ENCODE measurements at regions not wholly inside any gene's neighbourhood (a gene's known extent, or its start where the extent isn't known, plus 50 kb on each side); places are given as distances from the start of the nearest gene placed in this dataset.

DNA sequence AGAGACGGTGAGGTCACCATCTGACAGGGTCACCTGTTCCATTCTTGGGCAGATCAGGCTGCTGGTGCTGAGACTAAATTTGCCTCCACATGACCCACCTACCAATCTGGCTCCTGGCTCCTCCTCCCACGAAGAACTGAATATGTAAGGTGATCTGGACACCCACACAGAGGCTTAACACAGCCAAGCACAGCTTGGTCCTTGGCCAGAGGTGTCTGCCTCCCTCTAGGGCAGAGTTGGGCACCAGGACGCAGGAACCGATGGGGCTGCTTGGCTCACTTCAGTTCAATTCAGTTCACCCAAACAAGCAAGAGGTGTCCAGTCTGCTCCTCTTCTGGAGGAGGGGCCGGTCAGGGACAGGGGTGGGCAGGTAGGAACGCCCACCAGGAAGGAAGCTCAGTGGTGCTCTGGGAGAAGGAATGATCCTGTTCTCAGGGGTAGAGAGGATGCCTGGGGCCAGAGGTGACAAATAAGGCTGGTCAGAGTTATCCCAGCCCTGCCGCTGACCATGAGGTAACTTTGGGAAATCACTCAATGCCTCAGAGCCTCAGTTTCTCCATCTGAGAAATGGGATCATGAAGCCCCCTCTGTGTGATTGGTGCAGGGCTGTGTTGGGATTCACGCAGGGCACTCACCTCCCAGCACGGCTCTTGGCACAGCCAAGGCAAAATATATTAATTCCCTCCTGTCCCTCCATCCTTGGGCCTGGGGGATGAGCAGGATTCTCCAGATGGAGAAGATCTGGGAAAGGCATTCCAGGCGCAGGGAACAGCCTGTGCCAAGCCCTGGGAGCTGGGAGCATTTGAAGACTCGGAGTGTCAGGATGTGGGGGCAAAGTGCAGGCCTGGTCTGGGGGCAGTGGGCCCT, 284.5 kb downstream of the PTPRU start:
- peak; percentile 13 for DNase-seq

DNA sequence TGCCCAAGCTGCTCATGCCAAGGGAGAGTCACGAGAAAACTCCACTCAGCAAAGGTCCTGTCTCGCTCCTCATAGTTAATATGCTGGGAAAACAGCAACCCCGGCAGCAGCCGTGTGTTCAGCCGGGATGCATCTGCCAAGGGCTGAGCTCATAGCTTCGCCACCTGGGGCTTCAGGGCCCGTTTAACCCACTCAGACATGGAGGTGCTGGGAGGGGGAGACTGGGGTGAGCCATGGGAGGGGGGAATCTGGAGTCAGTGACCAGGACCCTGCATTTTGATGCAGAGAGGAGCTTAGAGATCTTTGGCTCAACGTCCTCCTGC, 283.4 kb downstream of the PTPRU start:
- peak; percentile 12 for DNase-seq

DNA sequence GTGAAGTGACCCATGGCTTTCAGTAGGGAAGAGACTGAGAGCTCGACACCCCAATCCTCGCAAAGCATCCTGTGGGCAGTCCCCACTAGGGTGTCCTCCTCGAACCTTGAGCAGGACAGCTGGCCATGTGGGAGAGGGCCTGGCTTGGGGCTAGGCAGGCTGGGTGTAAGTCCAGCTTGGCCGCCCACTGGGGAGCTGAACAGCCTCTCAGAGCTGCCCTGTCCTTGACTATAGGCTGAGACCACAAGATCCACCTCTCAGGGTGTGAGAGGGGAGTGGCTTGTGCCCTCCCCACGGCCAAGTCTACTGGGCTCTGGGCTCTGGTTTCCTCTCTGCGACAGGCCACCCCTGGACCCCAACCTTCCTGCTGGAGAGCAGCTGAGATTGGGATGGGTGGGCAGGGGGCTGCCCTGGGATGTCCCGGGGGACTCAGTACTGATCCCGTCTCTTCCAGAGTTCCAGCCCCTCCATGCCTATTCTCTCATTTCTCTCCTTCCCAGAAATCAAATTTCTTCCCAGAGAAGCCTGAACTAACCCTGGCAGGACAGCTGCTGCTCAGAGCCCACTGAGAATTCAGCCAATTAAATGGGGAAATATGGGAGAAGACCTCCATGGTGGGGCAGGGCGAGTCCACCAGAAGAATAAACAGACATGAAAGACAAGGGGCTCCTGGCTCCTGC, 282.9 kb downstream of the PTPRU start:
- peak; percentile 17 for DNase-seq

DNA sequence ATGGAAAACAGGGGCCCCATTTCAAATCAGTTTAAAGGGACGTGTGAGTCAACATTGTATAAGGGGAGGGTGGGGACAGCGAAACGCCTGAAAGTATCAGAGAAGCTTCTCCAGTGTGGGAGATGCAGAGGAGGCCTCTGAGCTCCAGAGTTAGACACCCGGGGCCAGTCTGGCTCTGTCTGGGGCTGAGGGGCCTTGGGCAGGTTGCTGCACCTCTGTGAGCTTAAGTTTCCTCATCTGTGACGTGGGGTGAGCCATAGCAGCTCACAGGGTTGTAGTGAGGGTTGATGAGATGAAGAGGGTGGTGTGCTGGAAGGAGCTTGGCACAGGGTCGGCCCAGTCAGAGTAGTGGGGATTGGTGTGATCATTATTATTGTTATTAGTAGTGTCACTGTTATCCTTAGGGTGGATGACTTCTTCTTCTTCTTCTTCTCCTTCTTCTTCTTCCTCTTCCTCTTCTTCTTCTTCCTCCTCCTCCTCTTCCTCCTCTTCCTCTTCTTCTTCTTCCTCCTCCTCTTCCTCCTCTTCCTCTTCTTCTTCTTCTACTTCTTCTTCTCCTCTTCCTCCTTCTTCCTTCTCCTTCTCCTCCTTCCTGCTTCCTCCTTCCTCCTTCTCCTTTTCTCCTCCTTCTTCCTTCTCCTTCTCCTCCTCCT, 282.0 kb downstream of the PTPRU start:
- peak; percentile 8 for DNase-seq

DNA sequence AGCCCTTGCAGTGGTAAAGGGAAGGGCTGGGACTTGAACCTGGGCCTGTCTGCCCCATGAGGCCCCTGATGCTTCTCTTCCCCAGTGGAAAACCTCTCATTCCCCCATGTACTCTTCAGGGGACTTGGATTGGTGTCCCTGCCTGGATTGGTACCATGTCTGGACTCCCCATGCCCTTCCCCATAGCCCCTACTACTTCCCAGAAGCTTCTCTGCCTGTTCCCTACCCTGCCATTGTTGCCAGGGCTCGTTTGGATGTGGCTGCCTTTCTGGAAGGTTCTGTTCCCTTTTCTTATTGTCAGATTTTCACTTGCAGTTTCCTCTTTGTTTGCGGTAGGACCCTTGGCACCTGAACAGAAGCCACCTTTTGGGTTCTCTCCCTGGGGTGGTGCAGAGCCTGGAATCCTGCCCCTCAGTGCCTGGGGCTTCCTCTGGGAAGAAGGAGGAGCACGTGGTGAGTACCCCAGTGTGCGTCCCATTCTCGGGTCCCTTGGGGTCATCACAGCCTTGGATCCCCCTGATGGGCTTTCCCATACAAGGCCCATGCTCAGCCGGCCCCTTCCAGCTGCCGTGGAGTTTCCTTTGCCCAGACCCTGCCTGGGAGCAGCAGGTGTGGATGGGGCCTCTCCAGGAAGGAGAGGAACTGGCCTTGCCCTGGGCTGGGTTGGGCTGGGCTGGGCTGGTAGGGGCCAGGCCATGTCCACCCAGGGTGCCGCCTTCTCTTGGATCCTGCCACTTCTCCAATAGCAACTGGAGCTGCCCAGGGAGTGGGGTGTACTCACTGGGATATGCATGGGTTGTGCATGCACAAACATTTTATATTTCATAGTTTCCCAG, 281.1 kb downstream of the PTPRU start:
- DNase-seq = peak; percentile 7

DNA sequence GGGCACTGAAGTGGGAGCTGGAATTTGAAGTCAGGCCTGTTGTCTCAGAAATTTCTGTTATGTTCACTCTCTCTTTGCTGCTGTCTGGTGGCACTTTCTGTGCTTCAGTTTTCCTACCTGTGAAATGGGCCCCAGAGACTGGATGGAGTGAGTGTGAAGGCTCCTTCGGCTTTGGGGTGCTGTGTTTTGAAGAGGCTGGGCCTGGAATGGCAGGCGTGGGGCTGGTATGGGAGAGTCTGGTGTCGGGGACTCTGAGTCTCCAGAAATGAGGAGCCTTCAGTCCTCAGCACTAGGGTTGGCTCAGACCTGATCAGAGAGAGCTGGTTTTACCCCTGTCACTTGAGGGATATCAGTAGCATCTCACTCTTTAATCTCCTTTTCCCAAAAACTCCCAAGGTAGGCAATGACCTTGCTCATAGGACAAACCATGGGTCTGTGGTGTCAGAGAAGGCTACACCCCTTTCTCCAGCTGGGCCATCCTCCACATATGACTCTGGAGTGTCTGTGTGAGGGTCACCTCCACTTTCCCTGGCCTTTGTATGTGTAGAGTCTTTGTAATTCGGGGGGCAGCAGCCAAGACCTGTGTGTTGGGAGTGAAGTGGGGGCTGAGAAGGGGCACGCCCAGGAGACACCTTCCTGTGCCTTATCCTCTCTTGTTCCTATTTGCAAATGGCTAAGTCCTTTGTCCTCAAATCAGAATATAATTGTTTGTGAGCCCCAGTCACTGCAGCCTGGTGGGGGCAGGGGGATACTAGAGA, 279.9 kb downstream of the PTPRU start:
- DNase-seq = peak; percentile 25

DNA sequence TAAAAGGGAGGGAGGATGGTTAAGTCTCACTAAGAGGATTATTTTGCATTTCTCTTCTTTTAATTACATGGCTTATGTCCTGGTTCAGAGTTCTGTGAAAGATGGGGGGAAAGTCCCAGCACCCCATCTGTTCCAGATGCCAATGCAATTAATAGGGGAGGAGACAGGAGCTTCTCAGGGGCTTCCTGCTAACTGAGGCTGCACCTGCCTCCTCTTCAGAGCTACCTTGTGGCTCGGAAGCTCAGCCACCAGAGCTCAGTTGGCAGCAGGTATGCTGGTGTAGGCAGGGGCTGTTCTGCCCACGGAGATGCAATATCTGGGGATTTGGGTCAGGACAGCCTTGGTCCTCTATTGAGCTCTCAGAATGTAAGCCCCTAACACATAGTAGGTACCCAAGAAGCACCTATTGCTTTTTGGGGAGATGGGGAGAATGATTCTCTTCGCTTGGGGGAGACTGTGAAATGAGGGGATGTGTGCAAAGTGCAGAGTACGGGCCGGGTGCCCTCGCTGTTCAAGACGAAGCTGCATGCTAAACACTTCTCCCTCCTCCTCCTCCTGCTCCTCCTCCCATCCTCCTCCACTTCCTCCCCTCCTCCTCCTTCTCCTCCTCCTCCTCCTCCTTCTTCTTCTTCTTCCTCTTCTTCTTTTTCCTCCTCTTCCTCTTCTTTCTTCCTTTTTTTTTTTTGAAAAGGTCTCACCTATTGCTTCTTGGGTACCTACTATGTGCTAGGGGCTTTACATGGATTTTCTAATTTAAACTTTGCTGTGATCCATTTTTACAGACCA, 279.0 kb downstream of the PTPRU start:
- DNase-seq = peak; percentile 18

DNA sequence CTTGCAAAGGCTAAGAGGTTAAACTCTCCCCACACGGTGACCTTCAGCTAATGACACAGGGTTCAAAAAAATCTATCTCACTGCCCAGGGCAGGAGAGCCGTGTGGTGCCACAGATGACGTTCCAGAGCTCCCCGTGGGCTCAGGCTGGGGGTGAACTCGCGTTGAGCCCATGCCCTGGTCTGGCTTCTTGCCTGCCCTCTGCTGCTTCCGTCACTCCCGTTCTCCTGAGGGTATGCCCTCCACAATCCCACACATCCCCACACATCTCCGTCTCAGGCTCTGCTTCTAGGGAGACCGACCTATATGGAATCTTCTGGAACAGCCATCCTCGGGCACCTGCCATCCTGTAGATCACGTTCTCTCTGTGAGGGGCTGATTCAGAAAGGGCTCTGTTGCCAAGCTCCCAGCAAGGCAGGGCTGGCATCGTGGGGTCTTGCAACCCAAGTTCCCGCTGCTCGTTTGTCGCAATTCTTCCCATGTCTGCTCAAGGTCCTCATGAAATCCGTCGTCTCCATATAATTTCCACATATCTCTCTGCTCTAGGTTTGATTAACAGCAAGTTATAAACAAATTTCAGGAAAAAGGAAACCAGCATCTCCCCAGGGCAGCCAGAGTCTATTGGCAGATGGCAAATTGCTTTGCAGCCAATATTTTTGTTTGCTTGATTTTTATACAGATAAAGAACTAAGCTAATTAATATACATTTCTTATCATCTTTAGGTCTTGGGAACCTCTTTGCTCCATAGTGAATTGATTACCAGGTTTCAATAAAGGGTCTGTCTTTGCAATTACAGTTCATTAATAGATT, 278.2 kb downstream of the PTPRU start:
- DNase-seq = no peak

DNA sequence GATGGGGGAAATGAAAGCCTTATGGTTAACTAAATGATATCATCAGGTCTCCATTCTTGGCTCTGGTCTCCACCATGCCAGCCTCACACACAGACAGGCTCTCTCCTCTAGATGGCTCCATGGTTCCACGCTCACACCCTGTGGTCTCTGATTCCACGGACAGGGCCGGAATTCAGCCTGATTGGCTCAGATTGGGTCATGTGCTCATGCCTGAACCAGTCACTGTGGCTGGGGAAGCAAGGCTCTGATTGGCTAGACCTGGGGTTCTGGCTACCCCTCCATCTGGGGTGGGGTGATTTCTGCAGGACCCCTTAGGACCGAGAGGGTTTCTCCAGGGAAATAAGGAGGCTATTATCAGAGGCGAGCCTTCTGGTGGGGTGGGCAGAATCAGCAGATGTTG, 277.0 kb downstream of the PTPRU start:
- no peak for DNase-seq

DNA sequence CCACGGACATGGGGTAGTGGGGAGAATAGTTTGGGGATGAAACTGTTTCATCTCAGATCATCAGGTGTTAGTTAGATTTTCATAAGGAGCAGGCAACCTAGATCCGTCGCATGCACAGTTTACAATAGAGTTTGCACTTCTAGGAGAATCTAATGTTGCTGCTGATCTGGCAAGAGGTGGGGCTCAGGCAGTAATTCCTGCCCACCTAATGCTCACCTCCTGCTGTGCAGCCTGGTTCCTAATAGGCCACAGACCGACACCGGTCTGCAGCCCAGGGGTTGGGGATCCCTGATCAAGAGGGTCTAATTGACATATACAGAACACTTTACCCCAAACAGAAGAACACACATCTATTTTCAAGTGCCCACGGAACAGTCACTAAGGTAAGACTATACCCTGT, 275.1 kb downstream of the PTPRU start:
- no peak for DNase-seq

DNA sequence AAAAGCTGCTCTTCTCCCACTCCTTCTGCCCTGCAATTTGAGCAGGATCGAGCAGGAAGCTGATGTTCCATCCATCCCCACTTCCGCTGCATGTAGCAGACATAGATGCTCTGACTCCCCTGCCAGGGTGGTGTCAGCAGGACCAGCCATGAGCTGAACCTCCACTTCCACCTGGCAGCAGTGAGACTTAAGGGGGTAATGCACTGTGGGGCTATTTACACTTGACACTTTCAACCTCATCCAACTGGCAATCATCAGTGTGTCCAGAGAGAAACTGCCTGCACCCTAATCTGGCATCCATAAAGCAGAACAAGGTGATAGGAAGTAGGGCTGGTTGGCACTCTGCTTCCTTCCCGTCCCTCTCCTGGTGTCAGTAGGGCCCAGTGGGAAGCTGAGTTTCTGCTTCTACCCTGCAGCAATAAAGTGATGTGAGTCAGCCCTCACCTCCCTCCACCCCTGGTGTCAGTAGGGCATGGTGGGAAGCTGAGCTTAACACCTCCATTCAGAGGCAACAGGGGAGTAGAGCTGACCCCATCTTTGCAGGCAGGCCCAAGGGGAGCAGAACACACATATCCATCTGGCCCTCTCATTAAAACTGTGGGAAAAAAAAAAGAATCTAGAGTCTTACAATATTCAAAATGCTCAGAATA, 272.3 kb downstream of the PTPRU start:
- DNase-seq = peak; percentile 13

DNA sequence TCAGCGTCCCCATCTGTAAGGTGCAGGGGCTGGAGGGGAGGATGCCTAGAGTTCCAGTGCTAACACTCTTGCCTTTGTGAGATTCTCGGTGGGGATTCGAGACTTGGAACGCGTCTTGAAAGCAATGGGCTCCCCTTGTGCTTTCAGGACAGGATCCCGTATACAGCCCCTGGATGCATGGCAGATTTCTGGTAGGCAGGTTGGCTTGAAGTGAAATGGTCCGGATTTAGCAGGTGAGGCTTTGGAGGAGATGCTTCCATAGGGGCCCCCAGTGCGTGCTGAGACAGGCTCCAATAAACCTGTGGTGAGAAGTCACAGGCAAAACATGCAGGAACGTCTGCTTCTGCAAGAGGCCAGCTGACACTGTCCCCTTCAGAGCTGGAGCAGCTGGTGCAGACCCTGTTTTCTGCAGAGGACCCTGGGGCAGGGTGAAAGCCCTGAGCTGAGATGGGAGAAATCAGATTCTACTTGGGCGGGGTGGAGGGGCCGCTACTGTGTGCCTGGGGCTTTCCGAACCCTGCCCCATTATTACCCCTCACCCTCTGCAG, 270.4 kb downstream of the PTPRU start:
- peak; percentile 26 for DNase-seq

DNA sequence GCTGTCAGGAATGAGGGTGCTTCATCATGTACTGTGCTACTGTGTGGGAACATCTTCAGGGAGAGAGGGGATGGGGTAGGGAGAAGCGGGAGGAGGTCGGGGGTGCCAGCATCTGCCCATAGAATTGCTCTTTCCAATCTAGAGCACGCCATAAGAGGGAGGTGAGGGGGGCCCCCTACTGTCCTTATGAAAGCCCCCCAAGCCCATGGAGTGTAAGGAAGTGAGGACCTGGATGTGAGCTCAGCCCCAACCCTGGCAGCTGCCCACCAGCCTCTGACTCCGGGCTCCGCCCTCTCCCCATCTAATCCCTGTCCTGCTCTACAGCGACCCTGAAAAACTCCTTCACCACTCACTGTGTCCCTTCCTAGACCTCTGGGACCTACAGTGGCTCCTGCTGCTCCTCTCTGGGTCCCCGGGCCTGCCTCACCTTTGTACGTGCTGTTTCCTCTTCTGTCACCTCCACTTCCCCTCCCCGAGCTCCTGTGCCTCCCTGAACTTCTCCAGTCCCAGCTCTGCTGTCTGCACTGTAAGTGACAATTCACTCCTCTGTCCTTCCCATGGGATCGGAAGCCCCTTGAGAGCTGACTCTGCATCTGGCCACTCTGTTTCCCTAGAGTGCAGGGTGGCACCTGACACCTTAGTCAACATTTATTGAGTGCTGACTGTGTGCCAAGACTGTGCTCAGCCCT, 269.4 kb downstream of the PTPRU start:
- DNase-seq = peak; percentile 23

DNA sequence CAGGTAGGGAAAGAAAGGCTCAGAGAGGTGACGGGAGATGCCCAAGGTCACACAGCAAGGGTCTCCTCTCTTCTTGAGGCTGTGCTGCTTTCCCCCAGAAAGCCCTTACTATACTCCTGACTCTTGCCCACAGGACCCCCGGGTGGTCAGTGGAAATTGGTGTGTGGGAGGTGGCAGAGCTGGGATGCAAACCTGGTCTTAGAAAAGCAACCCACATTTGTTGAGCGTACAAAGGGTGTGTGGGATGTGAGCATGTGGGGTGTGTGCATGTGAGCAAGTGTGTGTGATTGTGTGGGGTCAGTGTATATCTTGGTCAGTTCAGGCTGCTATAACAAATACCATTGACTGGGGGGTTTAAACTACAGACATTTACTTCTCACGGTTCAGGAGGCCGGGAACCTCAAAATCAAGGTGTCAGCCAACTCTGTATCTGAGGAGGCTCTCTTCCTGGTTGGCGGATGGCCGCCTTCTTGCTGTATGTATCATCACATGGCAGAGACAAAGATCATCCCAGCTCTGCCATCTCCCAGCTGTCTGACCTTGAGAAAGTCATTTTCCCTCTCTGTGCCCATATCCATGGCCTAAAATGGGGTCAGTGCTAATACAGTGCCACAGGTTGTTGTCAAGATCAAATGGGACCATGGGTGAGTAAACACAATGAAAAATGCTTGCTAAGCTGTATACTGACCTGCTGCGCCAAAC, 268.5 kb downstream of the PTPRU start:
- peak; percentile 8 for DNase-seq

DNA sequence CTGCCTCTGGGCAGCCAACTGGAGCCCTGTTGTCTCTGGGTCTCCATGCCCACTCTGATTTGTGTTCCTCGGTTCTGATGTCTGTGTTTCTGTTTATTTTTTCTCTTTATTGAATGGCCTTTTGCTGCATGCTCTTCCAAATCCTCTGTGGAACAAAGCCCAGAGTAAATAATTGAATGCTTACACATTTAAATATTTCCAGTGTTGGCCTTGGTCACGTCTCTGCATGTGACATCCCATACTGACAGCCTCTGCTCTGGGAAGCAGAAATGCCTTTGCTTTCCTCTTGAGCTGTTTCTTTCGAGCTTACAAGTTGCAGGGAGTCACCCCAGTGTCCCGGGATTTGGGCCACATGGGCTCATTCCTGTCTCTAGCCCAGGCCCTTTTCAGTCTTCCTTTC, 267.9 kb downstream of the PTPRU start:
- peak; percentile 2 for DNase-seq

DNA sequence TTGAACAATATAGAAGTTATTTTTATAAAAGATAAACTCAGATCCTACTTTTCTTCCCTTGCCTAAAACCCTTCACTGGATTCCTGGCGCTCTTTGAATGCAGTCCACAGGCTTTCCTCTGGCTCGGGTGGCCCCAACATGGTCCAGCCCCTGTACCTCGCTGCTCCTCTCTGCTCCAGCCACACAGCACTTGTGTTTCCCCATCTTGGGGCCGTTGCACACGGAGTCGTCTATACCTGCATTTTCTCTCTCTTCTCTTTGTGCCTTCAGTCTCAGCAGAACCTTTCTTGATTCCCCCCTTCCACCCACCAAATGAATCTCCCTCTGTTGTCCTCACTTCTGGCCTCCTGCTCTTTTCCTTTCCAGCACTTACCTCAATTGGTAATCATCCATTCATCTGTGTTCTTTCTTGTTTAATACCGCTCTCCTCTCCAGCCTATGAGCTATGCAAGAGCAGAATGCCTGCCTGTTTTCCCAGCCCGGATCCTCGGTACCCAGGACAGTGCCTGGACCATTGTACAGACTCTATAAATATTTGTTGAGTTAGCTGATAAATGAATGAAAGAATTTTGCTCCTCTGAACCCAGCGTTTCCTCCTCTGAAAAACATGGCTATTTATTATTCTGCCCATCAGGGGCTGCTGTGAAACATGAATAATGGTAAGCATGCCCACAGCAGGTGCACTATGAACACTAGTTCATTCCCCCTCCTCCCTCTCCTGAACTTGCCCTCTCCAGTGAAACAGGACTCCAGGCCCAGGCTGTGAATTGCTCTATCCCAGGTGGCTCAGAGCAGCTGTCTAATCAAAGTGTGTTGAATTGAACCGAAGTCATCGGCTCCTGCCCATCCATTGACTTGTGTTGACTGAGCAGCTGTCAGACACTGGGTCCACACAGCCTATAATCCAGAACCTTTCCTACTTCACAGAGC, 266.9 kb downstream of the PTPRU start:
- DNase-seq = peak; percentile 22

DNA sequence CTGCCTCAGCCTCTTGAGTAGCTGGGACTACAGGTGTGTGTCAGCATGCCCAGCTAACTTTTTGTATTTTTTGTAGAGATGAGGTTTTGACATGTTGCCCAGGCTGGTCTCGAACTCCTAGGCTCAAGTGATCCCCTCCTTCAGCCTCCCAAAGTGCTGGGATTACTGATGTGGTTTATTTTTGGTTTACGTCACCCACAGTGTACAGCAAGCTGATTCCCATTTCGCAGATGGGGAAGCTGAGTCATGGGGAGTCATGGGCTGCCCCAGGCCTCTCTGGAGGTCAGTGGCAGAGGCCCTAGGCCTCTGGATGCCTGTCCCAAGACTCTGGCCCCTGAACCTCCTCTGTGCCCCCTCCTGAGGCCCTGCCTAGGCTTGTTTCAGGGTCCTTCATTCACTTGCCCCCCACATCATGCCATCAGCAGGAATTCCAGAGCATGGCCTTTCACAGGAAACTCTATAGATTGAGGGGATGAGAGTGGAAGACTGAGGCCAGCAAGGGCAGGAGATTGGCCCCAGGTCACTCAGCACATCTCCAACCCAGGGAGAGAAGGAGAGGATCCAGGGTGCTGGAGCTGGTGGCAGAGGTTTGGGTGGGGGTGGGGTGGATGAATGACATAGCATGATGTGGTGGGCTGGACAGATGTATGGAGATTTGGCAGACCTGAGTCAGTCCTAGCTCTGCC, 266.0 kb downstream of the PTPRU start:
- peak; percentile 10 for DNase-seq

Measured in activated CD8-positive, alpha-beta memory T cell treated with anti-CD3 and anti-CD28 coated beads, Interleukin-2, amount 50 U/mL, for 48 hours (primary cell).